Activated CD4-positive, alpha-beta T cell treated with anti-CD3 and anti-CD28 coated beads, Interleukin-2, amount 10 ng/mL, durations not matched to agents 24 days and 14 days (primary cell): ENCODE measurements at regions not wholly inside any gene's neighbourhood (a gene's known extent, or its start where the extent isn't known, plus 50 kb on each side); places are given as distances from the start of the nearest gene placed in this dataset.

Experiments used
- DNase-seq: peaks from one replicate; pipeline ENCODE4 v3.0.0; 2022
- H3K27ac Mint-ChIP-seq: one replicate; pipeline ENCODE4 v1.8.0; 2022; ENCODE audit warnings: mild to moderate bottlenecking, mixed read lengths
- H3K27me3 Mint-ChIP-seq: one replicate; pipeline ENCODE4 v1.8.0; 2022; ENCODE audit warnings: mixed read lengths
- H3K36me3 Mint-ChIP-seq: one replicate; pipeline ENCODE4 v1.8.0; 2022; ENCODE audit warnings: low read depth, mild to moderate bottlenecking, mixed read lengths
- H3K4me1 Mint-ChIP-seq: one replicate; pipeline ENCODE4 v1.8.0; 2021; ENCODE audit warnings: mixed read lengths
- H3K4me3 Mint-ChIP-seq: one replicate; pipeline ENCODE4 v1.8.0; 2022; ENCODE audit warnings: mild to moderate bottlenecking, moderate library complexity, mixed read lengths
- H3K9me3 Mint-ChIP-seq: one replicate; pipeline ENCODE4 v1.8.0; 2021; ENCODE audit warnings: mixed read lengths
- intact Hi-C: fragments of 100-400 bp; cut with micrococcal nuclease; formaldehyde crosslinking; loops from one replicate; pipeline ENCODE4 v1.15.1; 2023

DNA sequence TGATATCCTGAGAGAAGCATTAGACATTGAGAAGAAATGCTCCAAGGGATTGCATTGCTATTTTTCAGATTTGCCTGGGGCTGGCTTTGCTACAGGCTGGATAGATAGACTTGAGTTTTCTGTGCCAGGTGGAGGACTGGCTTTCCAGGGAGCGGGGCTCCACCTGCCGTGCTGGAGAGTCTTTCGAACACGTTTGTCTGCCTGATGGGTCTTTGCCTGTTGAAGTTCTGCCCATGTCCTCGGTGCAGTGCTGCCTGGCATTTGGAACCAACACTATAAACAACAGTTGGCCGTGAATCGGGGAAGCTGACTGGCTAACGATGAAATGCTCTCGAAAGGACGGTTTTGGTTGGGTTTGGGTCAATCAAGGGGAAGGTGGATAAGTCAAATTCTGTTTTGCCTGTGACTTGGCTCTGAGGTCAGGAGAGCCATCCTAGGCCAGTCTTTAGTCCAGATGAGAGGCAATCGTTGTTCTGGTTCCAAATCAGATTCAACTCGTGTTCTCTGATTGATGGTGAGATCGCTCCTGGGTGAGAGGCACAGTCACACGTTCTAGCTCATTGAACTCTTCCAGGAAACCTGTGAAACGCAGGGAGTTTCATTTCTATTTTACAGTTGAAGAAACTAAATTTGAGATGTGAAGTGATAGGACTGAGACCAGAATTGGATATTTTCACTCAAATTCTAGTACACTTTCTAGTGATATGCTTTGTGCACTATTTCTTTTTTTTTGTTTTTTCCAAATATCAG, 599.0 kb downstream of the TYW1 start:
- intact Hi-C loops = no loop called here
- H3K27ac Mint-ChIP-seq = no peak overlapping the region
- no peaks in the 10 kb centered on the region for H3K36me3 Mint-ChIP-seq
- no peak overlapping the region for H3K4me3 Mint-ChIP-seq
- peaks cover 11% of the 10 kb centered on the region for H3K9me3 Mint-ChIP-seq
- H3K27me3 Mint-ChIP-seq = no peaks in the 10 kb centered on the region
- no peak for DNase-seq
- H3K4me1 Mint-ChIP-seq = no peaks in the 10 kb centered on the region

- Mint-ChIP-seq H3K27ac (no peak overlapping the region), H3K9me3 (peaks cover 12% of the 10 kb centered on the region), H3K36me3 (no peaks in the 10 kb centered on the region), H3K4me3 (no peak overlapping the region), H3K4me1 (no peaks in the 10 kb centered on the region), H3K27me3 (no peaks in the 10 kb centered on the region)
- no peak for DNase-seq
- intact Hi-C loops = no loop called here
Observed at GRCh38 chr7:67597161-67597560, 600.5 kb downstream of the TYW1 start.

DNA sequence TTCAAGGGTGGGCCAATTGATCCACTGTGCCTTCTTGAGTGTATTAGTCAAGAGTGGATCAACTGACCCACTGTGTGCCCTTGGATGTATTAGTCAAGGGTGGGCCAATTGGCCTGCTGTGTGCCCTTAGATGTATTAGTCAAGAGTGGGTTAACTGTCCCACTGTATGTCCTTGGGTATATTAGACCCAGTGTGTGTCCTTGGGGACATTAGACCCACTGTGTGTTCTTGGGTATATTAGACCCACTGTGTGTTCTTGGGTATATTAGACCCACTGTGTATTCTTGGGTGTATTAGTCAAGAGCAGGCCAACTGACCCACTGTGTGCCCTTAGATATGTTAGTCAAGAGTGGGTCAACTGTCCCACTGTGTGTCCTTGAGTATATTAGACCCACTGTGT, 601.8 kb downstream of the TYW1 start:
- intact Hi-C loops = no loop called here
- Mint-ChIP-seq H3K36me3 (no peaks in the 10 kb centered on the region), H3K9me3 (peaks cover 16% of the 10 kb centered on the region), H3K27ac (no peak overlapping the region), H3K4me3 (no peak overlapping the region), H3K27me3 (no peaks in the 10 kb centered on the region), H3K4me1 (no peaks in the 10 kb centered on the region)
- no peak for DNase-seq

DNA sequence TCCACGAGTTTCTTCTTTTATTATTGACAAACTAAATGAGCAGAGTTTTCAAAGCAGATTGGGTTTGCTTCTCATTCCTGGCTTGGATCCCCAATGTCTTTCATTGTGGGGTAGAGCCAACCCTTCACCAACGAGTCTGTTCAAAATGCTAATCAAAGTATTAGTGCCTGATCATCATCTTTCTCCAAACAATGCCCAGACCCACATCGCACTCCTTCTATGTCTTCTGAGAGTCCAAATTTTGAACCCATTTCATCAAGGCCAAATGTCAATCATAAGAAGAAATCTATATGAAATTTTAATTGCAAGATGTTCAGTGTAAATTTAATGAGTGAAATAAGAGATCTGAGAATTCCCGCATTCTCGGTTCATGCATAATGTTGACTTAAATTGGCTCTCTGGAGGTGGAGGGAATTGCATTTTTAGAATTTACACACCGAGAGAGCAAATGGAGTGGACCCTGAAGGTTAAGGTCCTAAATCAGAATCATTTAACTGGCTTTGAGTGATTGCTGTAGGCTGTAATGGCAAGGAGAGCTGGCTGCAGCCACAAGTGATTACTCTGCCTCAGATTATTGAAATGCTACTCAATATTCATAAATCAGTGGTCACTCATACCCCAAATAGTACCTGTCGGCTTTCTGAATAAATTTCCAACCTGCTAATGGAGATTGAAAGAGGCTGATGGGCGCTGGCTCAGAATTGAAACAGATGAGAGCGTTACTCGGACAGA, 602.9 kb downstream of the TYW1 start:
- no peak overlapping the region for H3K4me3 Mint-ChIP-seq
- no peaks in the 10 kb centered on the region for H3K4me1 Mint-ChIP-seq
- H3K27ac Mint-ChIP-seq = no peak overlapping the region
- intact Hi-C loops = no loop called here
- H3K9me3 Mint-ChIP-seq = peaks cover 16% of the 10 kb centered on the region
- H3K27me3 Mint-ChIP-seq = no peaks in the 10 kb centered on the region
- no peaks in the 10 kb centered on the region for H3K36me3 Mint-ChIP-seq
- DNase-seq = no peak

DNA sequence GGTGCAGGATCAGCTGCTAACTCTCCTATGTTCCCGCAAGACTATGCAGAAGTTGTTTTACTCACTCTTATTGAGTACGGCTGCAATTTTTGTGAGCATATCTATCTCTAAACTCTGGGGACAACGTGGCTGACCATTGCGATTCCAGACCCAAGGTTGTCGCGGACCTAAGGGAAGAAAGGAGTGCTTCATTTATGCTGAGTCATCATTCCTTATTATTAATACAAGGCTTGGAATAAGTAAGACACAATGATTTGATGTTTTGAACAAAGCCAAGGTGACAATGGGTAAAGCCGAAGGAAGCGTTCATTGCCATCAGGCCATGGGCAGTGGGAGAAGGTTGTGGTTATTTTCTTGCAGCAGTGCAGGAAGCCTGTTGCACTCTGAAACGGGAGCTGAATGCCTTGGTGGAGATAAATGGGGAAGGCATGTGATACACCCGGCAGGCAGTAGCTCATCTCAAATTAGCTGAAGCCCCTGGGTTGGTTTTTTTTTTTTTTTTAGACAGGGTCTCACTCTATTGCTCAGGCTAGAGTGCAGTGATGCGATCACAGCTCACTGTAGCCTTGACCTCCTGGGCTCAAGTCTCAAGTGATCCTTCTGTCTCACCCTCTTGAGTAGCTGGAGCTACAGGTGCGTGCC, 605.7 kb downstream of the TYW1 start:
- no peaks in the 10 kb centered on the region for H3K27me3 Mint-ChIP-seq
- H3K4me1 Mint-ChIP-seq = no peaks in the 10 kb centered on the region
- no peak overlapping the region for H3K4me3 Mint-ChIP-seq
- H3K9me3 Mint-ChIP-seq = peaks cover 19% of the 10 kb centered on the region
- intact Hi-C loops = no loop called here
- H3K27ac Mint-ChIP-seq = no peak overlapping the region
- no peak for DNase-seq
- no peaks in the 10 kb centered on the region for H3K36me3 Mint-ChIP-seq

- peaks cover 17% of the 10 kb centered on the region for H3K9me3 Mint-ChIP-seq
- intact Hi-C loops = no loop called here
- no peak overlapping the region for H3K4me3 Mint-ChIP-seq
- no peak for DNase-seq
- no peaks in the 10 kb centered on the region for H3K4me1 Mint-ChIP-seq
- no peaks in the 10 kb centered on the region for H3K36me3 Mint-ChIP-seq
- no peak overlapping the region for H3K27ac Mint-ChIP-seq
- no peaks in the 10 kb centered on the region for H3K27me3 Mint-ChIP-seq
Observed at GRCh38 chr7:67604461-67605386, 608.1 kb downstream of the TYW1 start.

DNA sequence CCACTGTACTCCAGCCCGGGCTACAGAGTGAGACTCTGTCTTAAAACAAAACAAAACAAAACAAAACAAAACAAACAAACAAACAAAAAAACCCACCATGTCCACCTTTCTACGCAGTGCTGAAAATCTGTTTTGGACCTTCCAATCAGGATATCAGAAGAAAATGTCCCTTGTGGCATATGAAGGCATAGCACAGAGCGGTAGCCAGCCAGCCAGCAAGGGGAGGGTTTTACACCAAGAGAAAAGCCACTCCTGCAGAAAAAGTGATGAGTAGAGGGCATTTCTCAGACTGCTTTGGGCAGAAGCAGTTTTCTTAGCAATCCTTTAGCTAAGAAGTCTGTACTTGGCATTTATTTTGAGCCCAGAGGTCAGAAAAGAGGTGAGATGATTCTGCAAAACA, 612.2 kb downstream of the TYW1 start:
- H3K4me3 Mint-ChIP-seq = no peak overlapping the region
- no peaks in the 10 kb centered on the region for H3K36me3 Mint-ChIP-seq
- no peaks in the 10 kb centered on the region for H3K27me3 Mint-ChIP-seq
- peaks cover 11% of the 10 kb centered on the region for H3K9me3 Mint-ChIP-seq
- no peak for DNase-seq
- no peak overlapping the region for H3K27ac Mint-ChIP-seq
- no peaks in the 10 kb centered on the region for H3K4me1 Mint-ChIP-seq
- intact Hi-C loops = no loop called here

DNA sequence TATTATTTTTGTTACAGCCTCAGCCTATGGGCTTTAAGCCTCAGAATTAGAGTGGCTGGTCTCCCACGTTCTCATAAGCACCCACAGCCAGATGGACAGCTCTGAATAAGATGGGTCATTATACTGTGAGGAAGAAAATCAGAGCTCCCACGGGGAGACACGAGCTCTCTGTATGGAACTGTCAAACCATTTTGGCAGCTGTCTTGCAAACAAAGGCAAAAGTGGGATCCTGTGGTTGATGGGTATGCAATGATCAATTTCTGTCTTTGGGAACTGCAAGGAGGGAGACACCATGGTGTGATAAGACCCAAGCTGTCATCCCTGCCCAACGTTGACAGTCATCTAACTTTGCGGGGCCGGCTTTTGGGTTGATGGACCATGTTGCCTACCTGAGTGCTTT, 614.3 kb downstream of the TYW1 start:
- no peaks in the 10 kb centered on the region for H3K4me1 Mint-ChIP-seq
- DNase-seq = no peak
- no peaks in the 10 kb centered on the region for H3K36me3 Mint-ChIP-seq
- no peak overlapping the region for H3K27ac Mint-ChIP-seq
- intact Hi-C loops = no loop called here
- H3K27me3 Mint-ChIP-seq = no peaks in the 10 kb centered on the region
- no peak overlapping the region for H3K4me3 Mint-ChIP-seq
- peaks cover 13% of the 10 kb centered on the region for H3K9me3 Mint-ChIP-seq

- intact Hi-C loops = no loop called here
- DNase-seq = no peak
- Mint-ChIP-seq H3K27me3 (no peaks in the 10 kb centered on the region), H3K9me3 (peaks cover 9% of the 10 kb centered on the region), H3K36me3 (no peaks in the 10 kb centered on the region), H3K4me3 (no peak overlapping the region), H3K4me1 (no peaks in the 10 kb centered on the region), H3K27ac (no peak overlapping the region)
Observed at GRCh38 chr7:67614843-67615242, 618.2 kb downstream of the TYW1 start.

DNA sequence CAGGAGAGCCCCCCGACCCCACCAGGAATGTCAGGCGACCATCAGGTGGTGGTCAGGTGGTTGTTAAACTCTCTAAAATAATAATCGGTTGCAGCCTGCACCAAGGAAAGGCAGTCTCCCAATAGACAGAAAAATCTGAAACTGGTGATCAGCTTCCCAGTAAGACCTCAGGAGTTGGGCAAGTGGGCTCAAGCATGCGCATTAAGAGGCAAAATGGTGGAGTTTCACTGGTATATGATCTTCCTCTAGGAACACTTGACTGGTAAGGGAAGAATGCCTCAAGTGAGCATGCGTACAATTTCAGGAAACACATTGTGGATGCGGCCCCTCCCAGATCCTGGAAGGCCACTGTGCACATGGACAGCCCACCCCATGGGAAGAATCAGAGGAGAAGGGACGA, 619.9 kb downstream of the TYW1 start:
- H3K4me1 Mint-ChIP-seq = no peaks in the 10 kb centered on the region

GRCh38 chr7:67618556-67619162, 622.0 kb downstream of the TYW1 start:
- Mint-ChIP-seq H3K27me3 (no peaks in the 10 kb centered on the region), H3K4me3 (no peak overlapping the region), H3K4me1 (no peaks in the 10 kb centered on the region), H3K27ac (no peak overlapping the region), H3K36me3 (no peaks in the 10 kb centered on the region), H3K9me3 (peaks cover 5% of the 10 kb centered on the region)
- intact Hi-C loops = no loop called here
- no peak for DNase-seq

More for the DNA sequence above, 619.9 kb downstream of the TYW1 start:
- H3K36me3 Mint-ChIP-seq = no peaks in the 10 kb centered on the region
- H3K4me3 Mint-ChIP-seq = no peak overlapping the region
- DNase-seq = no peak
- intact Hi-C loops = no loop called here
- H3K27me3 Mint-ChIP-seq = no peaks in the 10 kb centered on the region
- no peak overlapping the region for H3K27ac Mint-ChIP-seq
- peaks cover 9% of the 10 kb centered on the region for H3K9me3 Mint-ChIP-seq

DNA sequence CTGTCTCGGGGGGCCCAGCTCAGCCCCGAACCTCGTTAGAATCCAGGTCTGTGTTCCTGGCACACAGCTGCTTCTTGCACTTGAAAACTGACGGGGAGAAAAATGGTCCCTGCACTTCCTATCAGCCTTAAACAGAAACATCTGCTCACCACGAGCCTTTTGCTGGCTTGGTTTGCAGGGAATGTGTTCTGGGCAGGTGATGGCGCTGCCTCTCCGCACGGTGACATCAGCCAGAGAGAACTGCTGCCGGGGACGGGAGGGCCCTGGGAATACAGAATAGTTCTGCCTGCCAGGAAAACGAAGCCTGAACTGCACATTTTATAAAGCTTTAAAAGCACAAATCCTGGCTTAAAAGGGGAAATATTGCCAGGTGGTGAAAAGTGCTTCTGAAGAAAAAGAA, 622.5 kb downstream of the TYW1 start:
- peaks cover under 1% of the 10 kb centered on the region for H3K9me3 Mint-ChIP-seq
- intact Hi-C loops = no loop called here
- H3K27me3 Mint-ChIP-seq = no peaks in the 10 kb centered on the region
- no peaks in the 10 kb centered on the region for H3K4me1 Mint-ChIP-seq
- H3K4me3 Mint-ChIP-seq = no peak overlapping the region
- H3K36me3 Mint-ChIP-seq = no peaks in the 10 kb centered on the region
- H3K27ac Mint-ChIP-seq = no peak overlapping the region
- DNase-seq = no peak

DNA sequence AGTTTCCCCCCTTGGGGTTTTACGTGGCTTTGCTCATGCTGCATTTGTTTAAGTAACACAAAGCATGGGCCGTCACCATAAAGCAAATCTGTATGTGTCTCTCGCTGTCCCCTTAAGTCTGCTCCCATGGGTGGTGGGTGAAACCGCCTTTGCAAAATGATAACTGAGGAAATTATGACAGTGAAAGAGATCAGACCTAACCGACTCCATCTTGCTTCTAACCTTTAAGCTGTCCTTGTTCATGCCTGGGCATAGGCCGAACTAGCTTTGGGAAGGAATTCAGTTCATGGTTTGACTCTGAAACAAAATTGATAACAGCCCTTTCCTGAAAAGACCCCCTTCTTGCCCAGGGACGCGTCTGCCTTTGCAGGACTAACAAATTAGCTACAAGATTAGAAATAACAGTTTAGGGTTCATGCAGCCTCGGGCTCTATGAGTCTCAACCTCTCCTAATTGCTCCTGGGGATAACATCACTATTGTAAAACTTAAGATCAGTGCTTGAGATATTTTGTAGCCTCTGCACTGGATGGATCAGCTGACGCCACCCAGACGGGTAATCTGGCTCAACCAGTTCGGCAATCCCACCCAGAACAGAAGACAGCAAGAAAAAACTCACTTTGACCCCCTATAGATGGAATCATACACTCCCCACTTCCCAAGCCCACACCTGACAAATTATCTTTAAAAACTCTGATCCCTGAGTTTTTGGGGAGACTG, 623.7 kb downstream of the TYW1 start:
- intact Hi-C loops = no loop called here
- Mint-ChIP-seq H3K36me3 (no peaks in the 10 kb centered on the region), H3K9me3 (no peaks in the 10 kb centered on the region), H3K4me1 (no peaks in the 10 kb centered on the region), H3K27me3 (no peaks in the 10 kb centered on the region), H3K4me3 (no peak overlapping the region), H3K27ac (no peak overlapping the region)
- DNase-seq = no peak
